HG02610 (cell line): ENCODE measurements at regions not wholly inside any gene's neighbourhood (a gene's known extent, or its start where the extent isn't known, plus 50 kb on each side); places are given as distances from the start of the nearest gene placed in this dataset.

Source experiments
- ATAC-seq: cut with Tn5 transposase; IDR thresholded peaks from one replicate; pipeline ENCODE4 v1.9.1; 2021; ENCODE audit warnings: mild to moderate bottlenecking, moderate library complexity; ENCODE audit not compliant: unreplicated experiment

- no peak for ATAC-seq
Measured at GRCh38 chr3:41088882-41089281, 110.4 kb upstream of the CTNNB1 start.

GRCh38 chr3:41089566-41089965, 109.7 kb upstream of the CTNNB1 start:
- no peak for ATAC-seq

- no peak for ATAC-seq
Measured at GRCh38 chr3:41092844-41093243, 106.5 kb upstream of the CTNNB1 start.

GRCh38 chr3:41093476-41093875, 105.8 kb upstream of the CTNNB1 start:
- ATAC-seq, result no peak

GRCh38 chr3:41094351-41094750, 105.0 kb upstream of the CTNNB1 start:
- ATAC-seq, result no peak

GRCh38 chr3:41095702-41096101, 103.6 kb upstream of the CTNNB1 start:
- ATAC-seq, result no peak

- no peak for ATAC-seq
Measured at GRCh38 chr3:41097896-41098496, 101.3 kb upstream of the CTNNB1 start.

GRCh38 chr3:41101231-41101630, 98.1 kb upstream of the CTNNB1 start:
- no peak for ATAC-seq

GRCh38 chr3:41102053-41102556, 97.2 kb upstream of the CTNNB1 start:
- ATAC-seq, result no peak

- ATAC-seq, result no peak
Measured at GRCh38 chr3:41102750-41103149, 96.6 kb upstream of the CTNNB1 start.

GRCh38 chr3:41103200-41103599, 96.1 kb upstream of the CTNNB1 start:
- no peak for ATAC-seq

GRCh38 chr3:41104147-41104546, 95.2 kb upstream of the CTNNB1 start:
- ATAC-seq, result no peak

GRCh38 chr3:41106691-41107090, 92.6 kb upstream of the CTNNB1 start:
- ATAC-seq, result no peak

- no peak for ATAC-seq
Measured at GRCh38 chr3:41111011-41111410, 88.3 kb upstream of the CTNNB1 start.

GRCh38 chr3:41112466-41112865, 86.8 kb upstream of the CTNNB1 start:
- no peak for ATAC-seq

GRCh38 chr3:41115069-41115468, 84.2 kb upstream of the CTNNB1 start:
- no peak for ATAC-seq

- no peak for ATAC-seq
Measured at GRCh38 chr3:41116851-41117250, 82.5 kb upstream of the CTNNB1 start.

- ATAC-seq, result peak; percentile 83
Measured at GRCh38 chr3:41117398-41117870, 81.9 kb upstream of the CTNNB1 start.

GRCh38 chr3:41118461-41119390, 80.6 kb upstream of the CTNNB1 start:
- no peak for ATAC-seq

- no peak for ATAC-seq
Measured at GRCh38 chr3:41120460-41120859, 78.8 kb upstream of the CTNNB1 start.

- no peak for ATAC-seq
Measured at GRCh38 chr3:41125258-41125657, 74.0 kb upstream of the CTNNB1 start.

GRCh38 chr3:41126472-41126871, 72.8 kb upstream of the CTNNB1 start:
- no peak for ATAC-seq
